ENCODE measurements at regions not wholly inside any gene's neighbourhood (a gene's known extent, or its start where the extent isn't known, plus 50 kb on each side); places are given as distances from the start of the nearest gene placed in this dataset.
A peak's percentile ranks its signal among the peaks of the same experiment; 100 is the strongest.
"Not testable (repeated sequence)": the region's sequence is repeated elsewhere in the genome, so short reads cannot be mapped to it uniquely, and the experiment has no call there.

DNA sequence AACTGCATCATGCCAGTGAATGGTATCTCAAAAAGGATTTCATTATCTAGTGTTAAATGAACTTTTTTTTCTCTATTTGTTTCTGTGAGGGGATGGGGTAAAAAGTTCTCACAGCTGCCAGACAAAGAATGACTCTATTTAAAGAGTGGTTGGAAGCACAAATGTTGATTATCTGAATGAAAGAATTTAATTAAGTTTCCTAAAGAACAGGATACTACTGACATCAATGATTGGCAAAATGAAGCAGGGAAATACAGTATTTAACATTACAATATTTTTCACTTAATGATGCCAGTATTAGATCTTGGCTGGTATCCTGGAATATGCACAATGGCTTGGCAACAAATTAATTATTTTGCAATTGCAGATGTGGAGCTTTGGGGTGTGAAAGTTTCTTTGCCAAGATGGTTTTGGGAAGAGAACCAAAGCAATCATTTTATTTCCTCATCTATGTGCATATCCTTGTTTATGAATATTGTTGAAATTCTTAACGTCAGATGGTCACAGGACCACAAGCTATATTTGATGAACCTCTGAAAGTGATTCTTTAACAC lies 336.8 kb downstream of the ARL4A start:
- Mint-ChIP-seq H3K4me1 (ENCODE audit: low read depth, unreplicated experiment) (peaks cover 4% of the 10 kb centered on the region), H3K36me3 (ENCODE audit: unreplicated experiment) (no peaks in the 10 kb centered on the region), H3K27ac (ENCODE audit: unreplicated experiment) (no peak overlapping the region), H3K4me3 (ENCODE audit: unreplicated experiment) (no peak overlapping the region), H3K9me3 (ENCODE audit: unreplicated experiment) (no peaks in the 10 kb centered on the region), H3K27me3 (ENCODE audit: unreplicated experiment) (no peaks in the 10 kb centered on the region)
- DNase-seq: no peak
- TF ChIP-seq, protein P1, sequence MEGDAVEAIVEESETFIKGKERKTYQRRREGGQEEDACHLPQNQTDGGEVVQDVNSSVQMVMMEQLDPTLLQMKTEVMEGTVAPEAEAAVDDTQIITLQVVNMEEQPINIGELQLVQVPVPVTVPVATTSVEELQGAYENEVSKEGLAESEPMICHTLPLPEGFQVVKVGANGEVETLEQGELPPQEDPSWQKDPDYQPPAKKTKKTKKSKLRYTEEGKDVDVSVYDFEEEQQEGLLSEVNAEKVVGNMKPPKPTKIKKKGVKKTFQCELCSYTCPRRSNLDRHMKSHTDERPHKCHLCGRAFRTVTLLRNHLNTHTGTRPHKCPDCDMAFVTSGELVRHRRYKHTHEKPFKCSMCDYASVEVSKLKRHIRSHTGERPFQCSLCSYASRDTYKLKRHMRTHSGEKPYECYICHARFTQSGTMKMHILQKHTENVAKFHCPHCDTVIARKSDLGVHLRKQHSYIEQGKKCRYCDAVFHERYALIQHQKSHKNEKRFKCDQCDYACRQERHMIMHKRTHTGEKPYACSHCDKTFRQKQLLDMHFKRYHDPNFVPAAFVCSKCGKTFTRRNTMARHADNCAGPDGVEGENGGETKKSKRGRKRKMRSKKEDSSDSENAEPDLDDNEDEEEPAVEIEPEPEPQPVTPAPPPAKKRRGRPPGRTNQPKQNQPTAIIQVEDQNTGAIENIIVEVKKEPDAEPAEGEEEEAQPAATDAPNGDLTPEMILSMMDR (IDR thresholded peaks at IDR 0.05; ENCODE audit: partially characterized antibody, unreplicated experiment): no peak

DNA sequence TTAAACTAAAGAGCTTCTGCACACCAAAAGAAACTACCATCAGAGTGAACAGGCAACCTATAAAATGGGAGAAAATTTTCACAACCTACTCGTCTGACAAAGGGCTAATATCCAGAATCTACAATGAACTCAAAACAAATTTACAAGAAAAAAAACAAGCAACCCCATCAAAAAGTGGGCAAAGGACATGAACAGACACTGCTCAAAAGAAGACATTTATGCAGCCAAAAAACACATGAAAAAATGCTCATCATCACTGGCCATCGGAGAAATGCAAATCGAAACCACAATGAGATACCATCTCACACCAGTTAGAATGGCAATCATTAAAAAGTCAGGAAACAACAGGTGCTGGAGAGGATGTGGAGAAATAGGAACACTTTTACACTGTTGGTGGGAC lies 337.6 kb downstream of the ARL4A start:
- H3K4me3 Mint-ChIP-seq (ENCODE audit: unreplicated experiment); DNase-seq; H3K9me3 Mint-ChIP-seq (ENCODE audit: unreplicated experiment); H3K4me1 Mint-ChIP-seq (ENCODE audit: low read depth, unreplicated experiment); H3K27ac Mint-ChIP-seq (ENCODE audit: unreplicated experiment); H3K27me3 Mint-ChIP-seq (ENCODE audit: unreplicated experiment); H3K36me3 Mint-ChIP-seq (ENCODE audit: unreplicated experiment): not testable (repeated sequence)

DNA sequence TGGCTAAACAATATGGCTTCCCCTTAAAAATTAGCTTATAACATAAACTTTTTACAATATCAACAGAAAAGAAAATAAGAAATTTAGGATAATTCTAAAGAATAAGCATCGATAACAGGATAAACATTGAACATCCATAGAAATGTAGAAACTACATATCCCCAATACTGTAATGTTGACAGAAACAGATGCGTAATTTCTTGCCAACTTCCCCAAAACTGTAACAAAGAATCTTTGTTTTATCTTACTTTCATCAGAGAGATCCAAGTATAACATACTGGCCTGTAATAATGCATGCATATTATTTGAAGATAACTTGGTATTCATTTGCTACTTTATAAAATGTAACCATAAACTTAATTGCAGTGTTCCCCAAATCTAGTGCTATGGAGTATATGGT lies 339.9 kb downstream of the ARL4A start:
- Mint-ChIP-seq H3K27ac (ENCODE audit: unreplicated experiment) (no peak overlapping the region), H3K36me3 (ENCODE audit: unreplicated experiment) (no peaks in the 10 kb centered on the region), H3K9me3 (ENCODE audit: unreplicated experiment) (no peaks in the 10 kb centered on the region), H3K4me1 (ENCODE audit: low read depth, unreplicated experiment) (peaks cover 4% of the 10 kb centered on the region), H3K27me3 (ENCODE audit: unreplicated experiment) (no peaks in the 10 kb centered on the region), H3K4me3 (ENCODE audit: unreplicated experiment) (no peak overlapping the region)
- no peak for DNase-seq
- TF ChIP-seq, protein P1 (IDR thresholded peaks at IDR 0.05; ENCODE audit: partially characterized antibody, unreplicated experiment): no peak

DNA sequence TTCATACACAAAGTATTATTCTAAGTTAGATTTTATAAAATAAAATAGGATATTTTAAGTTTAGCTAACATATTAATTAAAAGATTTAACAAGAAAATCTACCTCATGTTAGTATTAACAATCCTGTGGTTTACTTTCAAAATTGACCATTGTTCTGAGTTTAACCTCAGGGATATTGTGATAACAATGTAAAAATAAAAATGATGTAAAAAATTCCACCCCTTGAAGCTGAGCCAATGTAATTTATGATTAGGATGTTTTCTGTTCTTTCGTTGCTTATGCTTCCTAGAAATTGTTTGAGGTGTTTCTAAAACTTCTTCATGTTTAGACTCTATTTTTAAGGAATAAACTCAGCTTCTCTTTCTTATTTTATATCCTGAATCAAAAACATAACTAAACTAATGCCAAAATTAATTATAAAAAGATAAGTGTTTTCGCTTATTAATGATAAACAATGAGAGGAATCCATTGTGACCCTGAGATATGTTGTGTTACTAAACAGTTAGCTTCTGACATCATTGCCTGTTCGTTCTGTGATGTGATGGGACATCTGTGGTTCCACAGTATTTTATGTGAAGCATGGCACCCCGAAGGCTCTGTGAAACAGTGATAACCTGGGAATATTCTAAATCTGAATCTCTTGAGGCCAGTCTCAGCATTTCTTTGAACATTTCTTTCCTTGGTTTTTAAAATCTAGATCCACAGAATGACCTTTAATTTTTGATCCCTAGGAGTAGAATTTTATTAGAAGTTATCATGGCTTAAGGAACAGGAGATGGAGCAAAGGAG lies 340.8 kb downstream of the ARL4A start:
- Mint-ChIP-seq H3K27me3 (ENCODE audit: unreplicated experiment) (no peaks in the 10 kb centered on the region), H3K36me3 (ENCODE audit: unreplicated experiment) (no peaks in the 10 kb centered on the region), H3K27ac (ENCODE audit: unreplicated experiment) (peak overlapping the region; percentile 3), H3K9me3 (ENCODE audit: unreplicated experiment) (no peaks in the 10 kb centered on the region), H3K4me1 (ENCODE audit: low read depth, unreplicated experiment) (peaks cover 8% of the 10 kb centered on the region), H3K4me3 (ENCODE audit: unreplicated experiment) (no peak overlapping the region)
- no peak for DNase-seq
- TF ChIP-seq, protein P1 (IDR thresholded peaks at IDR 0.05; ENCODE audit: partially characterized antibody, unreplicated experiment): no peak

DNA sequence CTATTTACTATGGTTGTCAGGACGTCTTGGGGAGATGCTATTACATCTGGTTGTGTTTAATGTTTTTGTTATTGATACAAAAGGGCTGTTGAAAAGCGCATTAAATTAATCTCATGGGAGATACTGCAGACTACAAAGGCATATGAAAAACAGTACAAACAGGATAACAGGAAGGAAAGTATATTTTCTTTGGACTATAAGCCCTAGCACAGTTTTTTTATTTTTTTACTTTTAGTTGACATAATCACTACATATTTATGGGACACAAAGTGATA lies 341.3 kb downstream of the ARL4A start:
- TF ChIP-seq, protein P1 (IDR thresholded peaks at IDR 0.05; ENCODE audit: partially characterized antibody, unreplicated experiment): no peak
- peaks cover 8% of the 10 kb centered on the region for H3K4me1 Mint-ChIP-seq (ENCODE audit: low read depth, unreplicated experiment)
- DNase-seq: no peak
- H3K27ac Mint-ChIP-seq (ENCODE audit: unreplicated experiment): peak overlapping the region; percentile 3
- no peak overlapping the region for H3K4me3 Mint-ChIP-seq (ENCODE audit: unreplicated experiment)
- H3K9me3 Mint-ChIP-seq (ENCODE audit: unreplicated experiment): no peaks in the 10 kb centered on the region
- H3K27me3 Mint-ChIP-seq (ENCODE audit: unreplicated experiment): no peaks in the 10 kb centered on the region
- no peaks in the 10 kb centered on the region for H3K36me3 Mint-ChIP-seq (ENCODE audit: unreplicated experiment)
